ENCODE measurements at regions not wholly inside any gene's neighbourhood (a gene's known extent, or its start where the extent isn't known, plus 50 kb on each side); places are given as distances from the start of the nearest gene placed in this dataset.

GRCh38 chrX:125170459-125170858 lies 149.2 kb upstream of the TEX13C start:
- Histone ChIP-seq H3K4me3 (no peak overlapping the region), H3K36me3 (no peaks in the 10 kb centered on the region), H3K27ac (no peak overlapping the region), H3K9me3 (no peaks in the 10 kb centered on the region), H3K27me3 (no peaks in the 10 kb centered on the region), H3K4me1 (no peaks in the 10 kb centered on the region)
- no peak for DNase-seq
- in situ Hi-C loops (cut with MboI; ENCODE audit: low pct_ligation_motif_present in 1 of 4, low pct_unique_long_range_greater_than_20kb in 1 of 4, low sequenced_read_pairs in 3 of 4) (no loop called here), intact Hi-C loops (cut with DNase I; ENCODE audit: low total_unique reads) (no loop called here)
- WGBS, 2 donors (ENCODE audit: low coverage in 1 of 2), result 78% methylated on average over 4 of the region's 4 CpGs; no CpG with 5 or more reads in 1 of the 2 donors
- TF ChIP-seq POLR2AphosphoS5 (IDR thresholded peaks at IDR 0.05) (no peak), EP300 (IDR thresholded peaks at IDR 0.05; ENCODE audit: low read depth) (no peak), POLR2A (IDR thresholded peaks at IDR 0.05) (no peak), CTCF (IDR thresholded peaks at IDR 0.05) (no peak)

- in situ Hi-C loops (cut with MboI; ENCODE audit: low pct_ligation_motif_present in 1 of 4, low pct_unique_long_range_greater_than_20kb in 1 of 4, low sequenced_read_pairs in 3 of 4), result no loop called here
- H3K27ac ChIP-seq, result no peak overlapping the region
- TF ChIP-seq POLR2AphosphoS5 (IDR thresholded peaks at IDR 0.05) (no peak), POLR2A (IDR thresholded peaks at IDR 0.05) (no peak), CTCF (IDR thresholded peaks at IDR 0.05) (no peak), EP300 (IDR thresholded peaks at IDR 0.05; ENCODE audit: low read depth) (no peak)
- H3K27me3 ChIP-seq, result no peaks in the 10 kb centered on the region
- no peaks in the 10 kb centered on the region for H3K36me3 ChIP-seq
- no peaks in the 10 kb centered on the region for H3K4me1 ChIP-seq
- intact Hi-C loops (cut with DNase I; ENCODE audit: low total_unique reads), result no loop called here
- no peak for DNase-seq
- H3K9me3 ChIP-seq, result no peaks in the 10 kb centered on the region
- H3K4me3 ChIP-seq, result no peak overlapping the region
- 71 to 100% methylated on average over 1 to 5 of the region's 5 CpGs for WGBS, 2 donors (ENCODE audit: low coverage in 1 of 2)
These were observed 147.1 kb upstream of the TEX13C start for GRCh38 chrX:125172531-125172930.

- H3K36me3 ChIP-seq, result no peaks in the 10 kb centered on the region
- H3K9me3 ChIP-seq, result no peaks in the 10 kb centered on the region
- no peaks in the 10 kb centered on the region for H3K4me1 ChIP-seq
- H3K27ac ChIP-seq, result no peak overlapping the region
- WGBS, 2 donors (ENCODE audit: low coverage in 1 of 2), result 0 to 58% methylated on average over 1 of the region's 1 CpG
- H3K4me3 ChIP-seq, result no peak overlapping the region
- in situ Hi-C loops (cut with MboI; ENCODE audit: low pct_ligation_motif_present in 1 of 4, low pct_unique_long_range_greater_than_20kb in 1 of 4, low sequenced_read_pairs in 3 of 4) (no loop called here), intact Hi-C loops (cut with DNase I; ENCODE audit: low total_unique reads) (no loop called here)
- DNase-seq, result no peak
- no peaks in the 10 kb centered on the region for H3K27me3 ChIP-seq
- TF ChIP-seq POLR2AphosphoS5 (IDR thresholded peaks at IDR 0.05) (no peak), POLR2A (IDR thresholded peaks at IDR 0.05) (no peak), CTCF (IDR thresholded peaks at IDR 0.05) (no peak)
These were observed 143.6 kb upstream of the TEX13C start for GRCh38 chrX:125175991-125176584.

GRCh38 chrX:125193921-125194320 lies 125.8 kb upstream of the TEX13C start:
- TF ChIP-seq POLR2A (IDR thresholded peaks at IDR 0.05) (no peak), POLR2AphosphoS5 (IDR thresholded peaks at IDR 0.05) (no peak), CTCF (IDR thresholded peaks at IDR 0.05) (no peak), EP300 (IDR thresholded peaks at IDR 0.05; ENCODE audit: low read depth) (no peak)
- H3K4me1 ChIP-seq, result no peaks in the 10 kb centered on the region
- intact Hi-C loops (cut with DNase I; ENCODE audit: low total_unique reads) (no loop called here), in situ Hi-C loops (cut with MboI; ENCODE audit: low pct_ligation_motif_present in 1 of 4, low pct_unique_long_range_greater_than_20kb in 1 of 4, low sequenced_read_pairs in 3 of 4) (no loop called here)
- H3K9me3 ChIP-seq, result no peaks in the 10 kb centered on the region
- no peak overlapping the region for H3K4me3 ChIP-seq
- no peaks in the 10 kb centered on the region for H3K36me3 ChIP-seq
- 66 to 86% methylated on average over 1 to 4 of the region's 4 CpGs for WGBS, 2 donors (ENCODE audit: low coverage in 1 of 2)
- no peak for DNase-seq
- H3K27me3 ChIP-seq, result no peaks in the 10 kb centered on the region
- H3K27ac ChIP-seq, result no peak overlapping the region
